GM12878 (cell line): ENCODE measurements at regions not wholly inside any gene's neighbourhood (a gene's known extent, or its start where the extent isn't known, plus 50 kb on each side); places are given as distances from the start of the nearest gene placed in this dataset.

Experiments used
- CBX3 ChIP-seq: fragments of 200-600 bp; sonication (generic); IDR thresholded peaks from 2 replicates; pipeline ENCODE4 v1.6.1; 2016; ENCODE audit warnings: low read depth, borderline replicate concordance
- CHD2 ChIP-seq: IDR thresholded peaks from 2 replicates; pipeline ENCODE4 v1.6.1; 2011; ENCODE audit warnings: low read depth, low read length, improper control_type of control experiment, borderline replicate concordance
- EZH2 ChIP-seq: IDR thresholded peaks from 2 replicates; pipeline ENCODE4 v1.6.1; 2012; ENCODE audit warnings: low read depth, mild to moderate bottlenecking, control low read depth, inconsistent platforms, low read length, borderline replicate concordance; ENCODE audit not compliant: control insufficient read depth
- RFX5 ChIP-seq: IDR thresholded peaks from 2 replicates; pipeline ENCODE4 v1.6.1; 2011; ENCODE audit warnings: low read depth, low read length, improper control_type of control experiment
- SP1 ChIP-seq: IDR thresholded peaks from one replicate; pipeline ENCODE4 v1.6.1; 2011; ENCODE audit warnings: low read depth, low read length
- SREBF2 ChIP-seq: IDR thresholded peaks from 2 replicates; pipeline ENCODE4 v1.6.1; 2012; ENCODE audit warnings: mild to moderate bottlenecking, low read length
- TF ChIP-seq, protein P1 (sequence below): fragments of 150-350 bp; IDR thresholded peaks from 2 replicates; pipeline ENCODE4 v1.6.1; 2016; ENCODE audit warnings: low read depth, low read length
- TF ChIP-seq, protein P2 (sequence below), 3 experiments: IDR thresholded peaks in 2 of 3; conservative IDR thresholded peaks in 1 of 3; 2 replicates each; pipeline ENCODE4 v1.5.1; 2011; ENCODE audit warnings: low read depth in 3 of 3, low read length in 3 of 3, mild to moderate bottlenecking in 3 of 3, control low read depth in 2 of 3, moderate library complexity in 2 of 3, inconsistent platforms in 1 of 3, mixed read lengths in 1 of 3; ENCODE audit not compliant: control insufficient read depth in 2 of 3, insufficient read depth in 1 of 3; ENCODE audit errors: extremely low read depth in 1 of 3
- TF ChIP-seq, protein P3 (sequence below): fragments of 450-650 bp; formaldehyde crosslinking; IDR thresholded peaks from 2 replicates; pipeline ENCODE4 v1.4.0; 2020; ENCODE audit warnings: mild to moderate bottlenecking, moderate library complexity

DNA sequence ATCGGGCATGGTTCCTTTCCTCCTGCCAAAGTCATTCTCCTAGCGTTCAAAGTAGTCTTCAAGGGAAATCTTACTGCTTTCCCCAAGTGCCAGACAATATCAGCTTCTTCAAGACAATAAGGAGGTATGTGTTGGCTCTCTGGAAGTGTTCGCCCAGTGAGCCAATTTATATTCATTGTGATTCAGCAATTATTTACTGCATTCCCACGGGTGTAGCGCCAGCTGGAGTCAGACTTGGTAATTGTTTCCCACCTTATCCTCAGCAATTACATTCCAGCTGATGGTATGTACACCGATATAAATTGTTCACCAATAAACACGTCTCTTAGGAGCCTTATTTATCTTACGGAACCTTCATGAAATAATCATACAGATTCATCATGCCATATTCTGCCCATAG, 103.6 kb upstream of the CTNNB1 start (continued):
- TF ChIP-seq, protein P1, sequence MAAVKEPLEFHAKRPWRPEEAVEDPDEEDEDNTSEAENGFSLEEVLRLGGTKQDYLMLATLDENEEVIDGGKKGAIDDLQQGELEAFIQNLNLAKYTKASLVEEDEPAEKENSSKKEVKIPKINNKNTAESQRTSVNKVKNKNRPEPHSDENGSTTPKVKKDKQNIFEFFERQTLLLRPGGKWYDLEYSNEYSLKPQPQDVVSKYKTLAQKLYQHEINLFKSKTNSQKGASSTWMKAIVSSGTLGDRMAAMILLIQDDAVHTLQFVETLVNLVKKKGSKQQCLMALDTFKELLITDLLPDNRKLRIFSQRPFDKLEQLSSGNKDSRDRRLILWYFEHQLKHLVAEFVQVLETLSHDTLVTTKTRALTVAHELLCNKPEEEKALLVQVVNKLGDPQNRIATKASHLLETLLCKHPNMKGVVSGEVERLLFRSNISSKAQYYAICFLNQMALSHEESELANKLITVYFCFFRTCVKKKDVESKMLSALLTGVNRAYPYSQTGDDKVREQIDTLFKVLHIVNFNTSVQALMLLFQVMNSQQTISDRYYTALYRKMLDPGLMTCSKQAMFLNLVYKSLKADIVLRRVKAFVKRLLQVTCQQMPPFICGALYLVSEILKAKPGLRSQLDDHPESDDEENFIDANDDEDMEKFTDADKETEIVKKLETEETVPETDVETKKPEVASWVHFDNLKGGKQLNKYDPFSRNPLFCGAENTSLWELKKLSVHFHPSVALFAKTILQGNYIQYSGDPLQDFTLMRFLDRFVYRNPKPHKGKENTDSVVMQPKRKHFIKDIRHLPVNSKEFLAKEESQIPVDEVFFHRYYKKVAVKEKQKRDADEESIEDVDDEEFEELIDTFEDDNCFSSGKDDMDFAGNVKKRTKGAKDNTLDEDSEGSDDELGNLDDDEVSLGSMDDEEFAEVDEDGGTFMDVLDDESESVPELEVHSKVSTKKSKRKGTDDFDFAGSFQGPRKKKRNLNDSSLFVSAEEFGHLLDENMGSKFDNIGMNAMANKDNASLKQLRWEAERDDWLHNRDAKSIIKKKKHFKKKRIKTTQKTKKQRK, result no peak
- TF ChIP-seq, protein P2, sequence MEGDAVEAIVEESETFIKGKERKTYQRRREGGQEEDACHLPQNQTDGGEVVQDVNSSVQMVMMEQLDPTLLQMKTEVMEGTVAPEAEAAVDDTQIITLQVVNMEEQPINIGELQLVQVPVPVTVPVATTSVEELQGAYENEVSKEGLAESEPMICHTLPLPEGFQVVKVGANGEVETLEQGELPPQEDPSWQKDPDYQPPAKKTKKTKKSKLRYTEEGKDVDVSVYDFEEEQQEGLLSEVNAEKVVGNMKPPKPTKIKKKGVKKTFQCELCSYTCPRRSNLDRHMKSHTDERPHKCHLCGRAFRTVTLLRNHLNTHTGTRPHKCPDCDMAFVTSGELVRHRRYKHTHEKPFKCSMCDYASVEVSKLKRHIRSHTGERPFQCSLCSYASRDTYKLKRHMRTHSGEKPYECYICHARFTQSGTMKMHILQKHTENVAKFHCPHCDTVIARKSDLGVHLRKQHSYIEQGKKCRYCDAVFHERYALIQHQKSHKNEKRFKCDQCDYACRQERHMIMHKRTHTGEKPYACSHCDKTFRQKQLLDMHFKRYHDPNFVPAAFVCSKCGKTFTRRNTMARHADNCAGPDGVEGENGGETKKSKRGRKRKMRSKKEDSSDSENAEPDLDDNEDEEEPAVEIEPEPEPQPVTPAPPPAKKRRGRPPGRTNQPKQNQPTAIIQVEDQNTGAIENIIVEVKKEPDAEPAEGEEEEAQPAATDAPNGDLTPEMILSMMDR (IDR thresholded peaks at IDR 0.05 in 2 of 3, conservative IDR thresholded peaks at IDR 0.05 in 1 of 3; ENCODE audit: control insufficient read depth in 2 of 3, extremely low read depth in 1 of 3, insufficient read depth in 1 of 3, low read depth in 3 of 3, low read length in 3 of 3), result no peak
- TF ChIP-seq, protein P3, sequence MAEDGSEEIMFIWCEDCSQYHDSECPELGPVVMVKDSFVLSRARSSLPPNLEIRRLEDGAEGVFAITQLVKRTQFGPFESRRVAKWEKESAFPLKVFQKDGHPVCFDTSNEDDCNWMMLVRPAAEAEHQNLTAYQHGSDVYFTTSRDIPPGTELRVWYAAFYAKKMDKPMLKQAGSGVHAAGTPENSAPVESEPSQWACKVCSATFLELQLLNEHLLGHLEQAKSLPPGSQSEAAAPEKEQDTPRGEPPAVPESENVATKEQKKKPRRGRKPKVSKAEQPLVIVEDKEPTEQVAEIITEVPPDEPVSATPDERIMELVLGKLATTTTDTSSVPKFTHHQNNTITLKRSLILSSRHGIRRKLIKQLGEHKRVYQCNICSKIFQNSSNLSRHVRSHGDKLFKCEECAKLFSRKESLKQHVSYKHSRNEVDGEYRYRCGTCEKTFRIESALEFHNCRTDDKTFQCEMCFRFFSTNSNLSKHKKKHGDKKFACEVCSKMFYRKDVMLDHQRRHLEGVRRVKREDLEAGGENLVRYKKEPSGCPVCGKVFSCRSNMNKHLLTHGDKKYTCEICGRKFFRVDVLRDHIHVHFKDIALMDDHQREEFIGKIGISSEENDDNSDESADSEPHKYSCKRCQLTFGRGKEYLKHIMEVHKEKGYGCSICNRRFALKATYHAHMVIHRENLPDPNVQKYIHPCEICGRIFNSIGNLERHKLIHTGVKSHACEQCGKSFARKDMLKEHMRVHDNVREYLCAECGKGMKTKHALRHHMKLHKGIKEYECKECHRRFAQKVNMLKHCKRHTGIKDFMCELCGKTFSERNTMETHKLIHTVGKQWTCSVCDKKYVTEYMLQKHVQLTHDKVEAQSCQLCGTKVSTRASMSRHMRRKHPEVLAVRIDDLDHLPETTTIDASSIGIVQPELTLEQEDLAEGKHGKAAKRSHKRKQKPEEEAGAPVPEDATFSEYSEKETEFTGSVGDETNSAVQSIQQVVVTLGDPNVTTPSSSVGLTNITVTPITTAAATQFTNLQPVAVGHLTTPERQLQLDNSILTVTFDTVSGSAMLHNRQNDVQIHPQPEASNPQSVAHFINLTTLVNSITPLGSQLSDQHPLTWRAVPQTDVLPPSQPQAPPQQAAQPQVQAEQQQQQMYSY (CRISPR knock-in tag), result no peak
- TF ChIP-seq SP1 (no peak), RFX5 (no peak), EZH2 (no peak), CBX3 (no peak), CHD2 (no peak), SREBF2 (no peak)
